Femur (tissue), 1 donor: ENCODE measurements at regions not wholly inside any gene's neighbourhood (a gene's known extent, or its start where the extent isn't known, plus 50 kb on each side); places are given as distances from the start of the nearest gene placed in this dataset.
"Not testable (repeated sequence)": the region's sequence is repeated elsewhere in the genome, so short reads cannot be mapped to it uniquely, and the experiment has no call there.

ENCODE experiments used
- DNase-seq: peaks from one replicate; pipeline ENCODE4 v3.0.0-alpha.2; 2017

DNA sequence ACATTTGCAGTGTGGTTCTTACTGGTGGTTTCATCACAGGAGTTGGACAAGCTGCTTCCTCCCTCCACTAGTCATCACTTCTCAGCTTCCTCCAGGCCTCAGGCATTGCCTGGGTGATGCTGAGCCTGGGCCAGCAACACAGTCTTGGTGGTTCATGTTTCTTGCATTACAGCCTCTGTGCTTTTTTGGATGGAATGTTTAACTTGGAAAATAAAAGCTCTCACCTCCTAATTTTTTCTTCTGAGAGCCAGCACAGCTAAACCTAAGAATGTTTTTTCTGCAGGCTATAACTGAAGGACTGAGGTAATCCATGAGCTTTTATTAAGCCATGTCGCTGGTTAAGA is 66.1 kb upstream of the RHOU start:
- peak; percentile 66 for DNase-seq

GRCh38 chr1:228681076-228681565 is 54.2 kb upstream of the RHOU start:
- DNase-seq = not testable (repeated sequence)

GRCh38 chr1:228683428-228683827 is 51.9 kb upstream of the RHOU start:
- no peak for DNase-seq

DNA sequence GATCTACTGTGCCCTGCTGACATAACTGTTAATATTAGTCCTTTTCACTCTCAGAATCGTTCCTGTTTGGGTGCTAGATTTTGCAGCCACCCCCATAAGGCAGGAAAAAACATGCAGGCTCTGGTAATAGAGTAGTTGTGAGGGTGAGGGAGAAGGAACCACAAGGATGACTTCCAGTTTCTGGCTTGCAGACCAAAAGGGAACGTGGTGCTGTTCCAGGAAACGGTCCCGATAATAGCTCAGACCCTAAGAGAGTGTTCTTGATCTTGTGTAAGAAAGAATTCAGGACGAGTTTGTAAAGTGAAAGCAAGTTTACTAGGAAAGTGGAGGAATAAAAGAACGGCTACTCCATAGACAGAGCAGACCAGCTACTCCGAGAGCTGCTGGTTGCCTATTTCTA is 50.7 kb upstream of the RHOU start:
- no peak for DNase-seq

- no peak for DNase-seq
These were observed 50.1 kb upstream of the RHOU start for GRCh38 chr1:228685081-228685660.
